ENCODE measurements at regions not wholly inside any gene's neighbourhood (a gene's known extent, or its start where the extent isn't known, plus 50 kb on each side); places are given as distances from the start of the nearest gene placed in this dataset.
"Not testable (repeated sequence)": the region's sequence is repeated elsewhere in the genome, so short reads cannot be mapped to it uniquely, and the experiment has no call there.

- DNase-seq (ENCODE audit: low spot score): no peak
- intact Hi-C loops (cut with DNase I): no loop called here
Observed at GRCh38 chrX:2578864-2579263, 78.1 kb upstream of the DHRSX start.

- no peak for DNase-seq (ENCODE audit: low spot score)
- intact Hi-C loops (cut with DNase I): no loop called here
Observed at GRCh38 chrX:2577844-2578466, 77.2 kb upstream of the DHRSX start.

GRCh38 chrX:2576793-2577192, 76.0 kb upstream of the DHRSX start:
- no peak for DNase-seq (ENCODE audit: low spot score)
- intact Hi-C loops (cut with DNase I): no loop called here

- no peak for DNase-seq (ENCODE audit: low spot score)
- intact Hi-C loops (cut with DNase I): no loop called here
Observed at GRCh38 chrX:2574271-2574670, 73.5 kb upstream of the DHRSX start.

GRCh38 chrX:2572740-2573139, 72.0 kb upstream of the DHRSX start:
- no peak for DNase-seq (ENCODE audit: low spot score)
- intact Hi-C loops (cut with DNase I): no loop called here

- no peak for DNase-seq (ENCODE audit: low spot score)
- intact Hi-C loops (cut with DNase I): no loop called here
Observed at GRCh38 chrX:2568125-2568524, 67.3 kb upstream of the DHRSX start.

- DNase-seq (ENCODE audit: low spot score): no peak
- intact Hi-C loops (cut with DNase I): no loop called here
Observed at GRCh38 chrX:2566055-2566454, 65.3 kb upstream of the DHRSX start.

- DNase-seq (ENCODE audit: low spot score): no peak
- intact Hi-C loops (cut with DNase I): no loop called here
Observed at GRCh38 chrX:2561456-2561855, 60.7 kb upstream of the DHRSX start.

- intact Hi-C loops (cut with DNase I): loop anchor here in 1 of 2 donors (10.0 kb wide), 1 partner anchor 1584 kb away; no protein-coding TSS in a partner anchor
- DNase-seq (ENCODE audit: low spot score): no peak
Observed at GRCh38 chrX:2559124-2559523, 58.3 kb upstream of the DHRSX start.

- no peak for DNase-seq (ENCODE audit: low spot score)
- intact Hi-C loops (cut with DNase I): loop anchor here in 1 of 2 donors (10.0 kb wide), 1 partner anchor 1580 kb away; no protein-coding TSS in a partner anchor
Observed at GRCh38 chrX:2554891-2555290, 54.1 kb upstream of the DHRSX start.

GRCh38 chrX:2554066-2554465, 53.3 kb upstream of the DHRSX start:
- intact Hi-C loops (cut with DNase I): loop anchor here in 1 of 2 donors (10.0 kb wide), 1 partner anchor 1579 kb away; no protein-coding TSS in a partner anchor
- DNase-seq (ENCODE audit: low spot score): not testable (repeated sequence)

GRCh38 chrX:2552621-2553201, 51.9 kb upstream of the DHRSX start:
- no peak for DNase-seq (ENCODE audit: low spot score)

GRCh38 chrX:2550328-2551020, 49.7 kb upstream of the DHRSX start:
- DNase-seq (ENCODE audit: low spot score): no peak
- intact Hi-C loops (cut with DNase I): loop anchor here in 1 of 2 donors (10.0 kb wide), 1 partner anchor 1576 kb away; no protein-coding TSS in a partner anchor

More at GRCh38 chrX:2552621-2553201, 51.9 kb upstream of the DHRSX start:
- intact Hi-C loops (cut with DNase I): loop anchor here in 1 of 2 donors (10.0 kb wide), 1 partner anchor 1578 kb away; no protein-coding TSS in a partner anchor

Small RNAs in the stretch of these regions (microRNA-seq; reads per million reads assigned to microRNA genes)
- gene MIR6089 (ENCODE audit: borderline microRNAs expressed in 2 of 2): 0 reads per million in 2 donors
